ENCODE measurements at regions not wholly inside any gene's neighbourhood (a gene's known extent, or its start where the extent isn't known, plus 50 kb on each side); places are given as distances from the start of the nearest gene placed in this dataset.
A peak's percentile ranks its signal among the peaks of the same experiment; 100 is the strongest.

- Histone ChIP-seq H3K4me3 (ENCODE audit: low read depth, low read length) (no peak overlapping the region), H3K27me3 (ENCODE audit: control insufficient read depth, insufficient read depth, low read length) (no peaks in the 10 kb centered on the region), H3K36me3 (ENCODE audit: control insufficient read depth, insufficient read depth, low read length) (no peaks in the 10 kb centered on the region)
- no peak for TF ChIP-seq CTCF (IDR thresholded peaks at IDR 0.05; ENCODE audit: insufficient read depth, low read length, severe bottlenecking)
- DNase-seq (ENCODE audit: low read depth): no peak
- FAIRE-seq: no peak
Observed at GRCh38 chr2:118301248-118301647, 213.0 kb downstream of the INSIG2 start.

- TF ChIP-seq CTCF (IDR thresholded peaks at IDR 0.05; ENCODE audit: insufficient read depth, low read length, severe bottlenecking): no peak
- DNase-seq (ENCODE audit: low read depth): peak; percentile 49
- Histone ChIP-seq H3K4me3 (ENCODE audit: low read depth, low read length) (no peak overlapping the region), H3K36me3 (ENCODE audit: control insufficient read depth, insufficient read depth, low read length) (no peaks in the 10 kb centered on the region), H3K27me3 (ENCODE audit: control insufficient read depth, insufficient read depth, low read length) (no peaks in the 10 kb centered on the region)
- no peak for FAIRE-seq
Observed at GRCh38 chr2:118300832-118301231, 212.6 kb downstream of the INSIG2 start.

GRCh38 chr2:118296663-118297062, 208.4 kb downstream of the INSIG2 start:
- Histone ChIP-seq H3K36me3 (ENCODE audit: control insufficient read depth, insufficient read depth, low read length) (no peaks in the 10 kb centered on the region), H3K27me3 (ENCODE audit: control insufficient read depth, insufficient read depth, low read length) (no peaks in the 10 kb centered on the region), H3K4me3 (ENCODE audit: low read depth, low read length) (no peak overlapping the region)
- DNase-seq (ENCODE audit: low read depth): no peak
- FAIRE-seq: no peak
- TF ChIP-seq CTCF (IDR thresholded peaks at IDR 0.05; ENCODE audit: insufficient read depth, low read length, severe bottlenecking): no peak

- no peak for DNase-seq (ENCODE audit: low read depth)
- no peaks in the 10 kb centered on the region for H3K36me3 ChIP-seq (ENCODE audit: control insufficient read depth, insufficient read depth, low read length)
- no peak for TF ChIP-seq CTCF (IDR thresholded peaks at IDR 0.05; ENCODE audit: insufficient read depth, low read length, severe bottlenecking)
- no peak for FAIRE-seq
- no peak overlapping the region for H3K4me3 ChIP-seq (ENCODE audit: low read depth, low read length)
- no peaks in the 10 kb centered on the region for H3K27me3 ChIP-seq (ENCODE audit: control insufficient read depth, insufficient read depth, low read length)
Observed at GRCh38 chr2:118295592-118296390, 207.5 kb downstream of the INSIG2 start.

GRCh38 chr2:118294063-118294462, 205.8 kb downstream of the INSIG2 start:
- H3K27me3 ChIP-seq (ENCODE audit: control insufficient read depth, insufficient read depth, low read length): no peaks in the 10 kb centered on the region
- no peak for TF ChIP-seq CTCF (IDR thresholded peaks at IDR 0.05; ENCODE audit: insufficient read depth, low read length, severe bottlenecking)
- no peak for FAIRE-seq

GRCh38 chr2:118292991-118293390, 204.7 kb downstream of the INSIG2 start:
- Histone ChIP-seq H3K4me3 (ENCODE audit: low read depth, low read length) (no peak overlapping the region), H3K27me3 (ENCODE audit: control insufficient read depth, insufficient read depth, low read length) (no peaks in the 10 kb centered on the region)
- no peak for FAIRE-seq

More at GRCh38 chr2:118294063-118294462, 205.8 kb downstream of the INSIG2 start:
- Histone ChIP-seq H3K4me3 (ENCODE audit: low read depth, low read length) (no peak overlapping the region), H3K36me3 (ENCODE audit: control insufficient read depth, insufficient read depth, low read length) (no peaks in the 10 kb centered on the region)
- DNase-seq (ENCODE audit: low read depth): no peak

More at GRCh38 chr2:118292991-118293390, 204.7 kb downstream of the INSIG2 start:
- TF ChIP-seq CTCF (IDR thresholded peaks at IDR 0.05; ENCODE audit: insufficient read depth, low read length, severe bottlenecking): no peak
- DNase-seq (ENCODE audit: low read depth): no peak
- no peaks in the 10 kb centered on the region for H3K36me3 ChIP-seq (ENCODE audit: control insufficient read depth, insufficient read depth, low read length)

Measured in bronchial epithelial cell (primary cell).